HCT116 (cell line): ENCODE measurements at regions not wholly inside any gene's neighbourhood (a gene's known extent, or its start where the extent isn't known, plus 50 kb on each side); places are given as distances from the start of the nearest gene placed in this dataset.

ENCODE experiments used
- ATAC-seq: fragments of 200-7000 bp; cut with Tn5 transposase; 2 replicates; pipeline ENCODE4 v1.9.1; 2020; ENCODE audit warnings: mild to moderate bottlenecking, moderate library complexity
- BruUV-seq: library from RNA; stranded (reverse); fragments of 400-500 nt; replicated peaks from 2 replicates; lab custom pipeline; 2021; lab: Mats Ljungman, UMichigan
- CTCF ChIA-PET: fragments of 300-600 bp; sonication (Branson Sonifier 250); formaldehyde crosslinking; loops from one replicate; lab custom pipeline; 2021; ENCODE audit warnings: antibody characterized with exemption; lab: Charles Lee
- POLR2A ChIA-PET: fragments of 300-600, 350-600 bp; sonication (Branson Sonifier 250); formaldehyde crosslinking; loops from one replicate; lab custom pipeline; 2021; ENCODE audit warnings: antibody characterized with exemption; lab: Charles Lee
- RAD21 ChIA-PET, 2 experiments: fragments of 300-600 bp; sonication (Branson Sonifier 250); formaldehyde crosslinking; loops; one replicate each; lab custom pipeline; 2023; ENCODE audit warnings: low total read pairs in 2 of 2; ENCODE audit not compliant: uncharacterized antibody in 2 of 2, unreplicated experiment in 2 of 2, low non-redundant PET in 1 of 2; lab: Charles Lee
- DNase-seq: peaks from one replicate; pipeline ENCODE4 v3.0.0-alpha.2; 2010; ENCODE audit warnings: low read depth, low spot score
- H2AFZ ChIP-seq: fragments of 200-600 bp; shearing (Covaris generic), sonication (generic); 2 replicates; pipeline ENCODE4 v1.6.1; 2017; ENCODE audit warnings: low read depth, mixed run types, mixed read lengths, antibody characterized with exemption, low read length; ENCODE audit not compliant: poor library complexity, severe bottlenecking
- H3K27ac ChIP-seq: 2 replicates; pipeline ENCODE4 v1.5.1; 2012; ENCODE audit warnings: low read depth, low read length
- H3K27me3 ChIP-seq: fragments of 200-600 bp; sonication (generic); 2 replicates; pipeline ENCODE4 v1.6.1; 2016; ENCODE audit warnings: mixed run types, low read length, mixed read lengths; ENCODE audit not compliant: insufficient read depth
- H3K36me3 ChIP-seq, 2 experiments: fragments of 200-500 bp in 1 of 2; fragments of 200-600 bp in 1 of 2; sonication (Bioruptor generic) in 1 of 2; sonication (generic) in 1 of 2; 2 replicates each; pipeline versions ENCODE4 v1.5.1 to v1.6.1; 2014 to 2016; ENCODE audit warnings: low read length in 2 of 2, inconsistent platforms in 1 of 2, mixed read lengths in 1 of 2, mixed run types in 1 of 2; ENCODE audit not compliant: insufficient read depth in 2 of 2, control insufficient read depth in 1 of 2
- H3K4me1 ChIP-seq, 2 experiments: fragments of 200-600 bp in 1 of 2; sonication (generic) in 1 of 2; 2 replicates each; pipeline versions ENCODE4 v1.5.1 to v1.6.1; 2012 to 2017; ENCODE audit warnings: low read length in 2 of 2, inconsistent platforms in 1 of 2, mild to moderate bottlenecking in 1 of 2, mixed read lengths in 1 of 2, mixed run types in 1 of 2, moderate library complexity in 1 of 2; ENCODE audit not compliant: insufficient read depth in 2 of 2, control insufficient read depth in 1 of 2
- H3K4me2 ChIP-seq: fragments of 200-600 bp; sonication (generic); 2 replicates; pipeline ENCODE4 v1.6.1; 2017; ENCODE audit warnings: mixed run types, low read length, mixed read lengths
- H3K4me3 ChIP-seq, 2 experiments: fragments of 200-600 bp in 1 of 2; sonication (generic) in 1 of 2; replicated peaks in 1 of 2; 2 replicates each; pipeline ENCODE4 v1.5.1; 2011 to 2016; ENCODE audit warnings: low read length in 2 of 2, control low read depth in 1 of 2, low read depth in 1 of 2, mild to moderate bottlenecking in 1 of 2, mixed read lengths in 1 of 2, mixed run types in 1 of 2
- H3K79me2 ChIP-seq: fragments of 200-600 bp; sonication (generic); 2 replicates; pipeline ENCODE4 v1.6.1; 2017; ENCODE audit warnings: mild to moderate bottlenecking, mixed run types, low read length, moderate library complexity, mixed read lengths; ENCODE audit not compliant: insufficient read depth
- H3K9ac ChIP-seq: fragments of 200-600 bp; sonication (generic); 2 replicates; pipeline ENCODE4 v1.6.1; 2016; ENCODE audit warnings: low read length, mixed read lengths
- H3K9me2 ChIP-seq: fragments of 200-600 bp; sonication (generic), shearing (Covaris generic); 2 replicates; pipeline ENCODE4 v1.6.1; 2017; ENCODE audit warnings: mixed run types, mild to moderate bottlenecking, moderate library complexity; ENCODE audit not compliant: insufficient read depth
- H3K9me3 ChIP-seq, 2 experiments: fragments of 200-500 bp in 1 of 2; fragments of 200-600 bp in 1 of 2; sonication (Bioruptor generic) in 1 of 2; sonication (generic) in 1 of 2; 2 replicates each; pipeline ENCODE4 v1.6.1; 2014 to 2017; ENCODE audit warnings: low read length in 2 of 2, mixed read lengths in 2 of 2, inconsistent platforms in 1 of 2, low read depth in 1 of 2, mild to moderate bottlenecking in 1 of 2, mixed run types in 1 of 2, moderate library complexity in 1 of 2; ENCODE audit not compliant: control insufficient read depth in 1 of 2, insufficient read depth in 1 of 2
- H4K20me1 ChIP-seq: fragments of 200-600 bp; sonication (generic), shearing (Covaris generic); 2 replicates; pipeline ENCODE4 v1.6.1; 2017; ENCODE audit warnings: mixed run types, mild to moderate bottlenecking, moderate library complexity; ENCODE audit not compliant: insufficient read depth
- CBX3 ChIP-seq: IDR thresholded peaks from 2 replicates; pipeline ENCODE4 v1.6.1; 2012; ENCODE audit warnings: low read depth
- CEBPB ChIP-seq: IDR thresholded peaks from 2 replicates; pipeline ENCODE4 v1.6.1; 2012; ENCODE audit warnings: low read depth
- CTCF ChIP-seq, 3 experiments: fragments of 200-600 bp in 1 of 3; sonication (generic) in 1 of 3; IDR thresholded peaks in 2 of 3; conservative IDR thresholded peaks in 1 of 3; 2 replicates each; pipeline ENCODE4 v1.5.1; 2012 to 2017; ENCODE audit warnings: low read depth in 2 of 3, low read length in 2 of 3, antibody characterized with exemption in 1 of 3, borderline replicate concordance in 1 of 3, control low read depth in 1 of 3, mild to moderate bottlenecking in 1 of 3, mixed read lengths in 1 of 3, mixed run types in 1 of 3, moderate library complexity in 1 of 3; ENCODE audit not compliant: insufficient read depth in 1 of 3
- EGR1 ChIP-seq: IDR thresholded peaks from 2 replicates; pipeline ENCODE4 v1.6.1; 2012; ENCODE audit warnings: low read depth
- ELF1 ChIP-seq: IDR thresholded peaks from 2 replicates; pipeline ENCODE4 v1.6.1; 2012; ENCODE audit warnings: low read depth, borderline replicate concordance
- EZH2 ChIP-seq: fragments of 200-600 bp; sonication (generic); IDR thresholded peaks from 2 replicates; pipeline ENCODE4 v1.6.1; 2017; ENCODE audit warnings: antibody characterized with exemption, mixed run types
- EZH2phosphoT487 ChIP-seq: fragments of 200-600 bp; IDR thresholded peaks from 2 replicates; pipeline ENCODE4 v1.6.1; 2018; ENCODE audit warnings: antibody characterized with exemption, borderline replicate concordance
- FOSL1 ChIP-seq: IDR thresholded peaks from 2 replicates; pipeline ENCODE4 v1.6.1; 2012; ENCODE audit warnings: low read depth
- JUND ChIP-seq: IDR thresholded peaks from 2 replicates; pipeline ENCODE4 v1.6.1; 2012
- MAX ChIP-seq: IDR thresholded peaks from 2 replicates; pipeline ENCODE4 v1.6.1; 2012
- POLR2A ChIP-seq: IDR thresholded peaks from 2 replicates; pipeline ENCODE4 v1.7.0; 2011; ENCODE audit warnings: borderline replicate concordance; ENCODE audit not compliant: insufficient read depth, insufficient read length; ENCODE audit errors: extremely low read depth
- POLR2AphosphoS5 ChIP-seq: IDR thresholded peaks from 2 replicates; pipeline ENCODE4 v1.6.1; 2011; ENCODE audit warnings: mild to moderate bottlenecking, low read depth, low read length, moderate library complexity
- RAD21 ChIP-seq: IDR thresholded peaks from 2 replicates; pipeline ENCODE4 v1.6.1; 2012; ENCODE audit warnings: low read depth, mild to moderate bottlenecking
- REST ChIP-seq: IDR thresholded peaks from 2 replicates; pipeline ENCODE4 v1.6.1; 2012; ENCODE audit warnings: low read depth
- SIN3A ChIP-seq: IDR thresholded peaks from 2 replicates; pipeline ENCODE4 v1.6.1; 2012; ENCODE audit warnings: low read depth
- SRF ChIP-seq: IDR thresholded peaks from 2 replicates; pipeline ENCODE4 v1.6.1; 2012; ENCODE audit warnings: low read depth
- TCF7L2 ChIP-seq: IDR thresholded peaks from 2 replicates; pipeline ENCODE4 v1.7.0; 2011; ENCODE audit warnings: borderline replicate concordance, inconsistent platforms; ENCODE audit not compliant: insufficient read depth, insufficient read length; ENCODE audit errors: extremely low read depth
- YY1 ChIP-seq: IDR thresholded peaks from 2 replicates; pipeline ENCODE4 v1.6.1; 2011; ENCODE audit warnings: low read length, low read depth, moderate library complexity, mild to moderate bottlenecking; ENCODE audit not compliant: insufficient replicate concordance; ENCODE audit errors: extremely low read depth
- ZBTB33 ChIP-seq: IDR thresholded peaks from 2 replicates; pipeline ENCODE4 v1.6.1; 2011; ENCODE audit warnings: mild to moderate bottlenecking, low read length, moderate library complexity; ENCODE audit not compliant: insufficient replicate concordance; ENCODE audit errors: extremely low read depth
- ZFX ChIP-seq: fragments of 450-650 bp; IDR thresholded peaks from 2 replicates; pipeline ENCODE4 v1.6.1; 2017
- intact Hi-C: fragments of 100-400 bp; cut with micrococcal nuclease; formaldehyde crosslinking; loops from 2 replicates; pipeline ENCODE4 v1.10.0; 2022

- BruUV-seq: no TSS peak
- H3K27me3 ChIP-seq: 0 out of 2 replicates have a peak, but pooled peaks cover under 1% of the 10 kb centered on the region
- no peak for DNase-seq
- H3K9me3 ChIP-seq: no peaks in the 10 kb centered on the region
- H3K4me2 ChIP-seq: no peak overlapping the region
- no peaks in the 10 kb centered on the region for H3K9me2 ChIP-seq
- H2AFZ ChIP-seq: no peak overlapping the region
- no peak overlapping the region for H3K27ac ChIP-seq
- ChIA-PET CTCF (no interaction called here), POLR2A (no interaction called here)
- H4K20me1 ChIP-seq: no peaks in the 10 kb centered on the region
- H3K9ac ChIP-seq: no peak overlapping the region
- no peak for TF ChIP-seq ZFX
- no peak for TF ChIP-seq POLR2AphosphoS5
- TF ChIP-seq JUND: no peak
- no peak for TF ChIP-seq CBX3
- TF ChIP-seq CTCF (IDR thresholded peaks at IDR 0.05 in 2 of 3, conservative IDR thresholded peaks at IDR 0.05 in 1 of 3; ENCODE audit: borderline replicate concordance in 1 of 3, insufficient read depth in 1 of 3, low read depth in 2 of 3, low read length in 2 of 3): no peak
- no peak for TF ChIP-seq YY1
- no peak for TF ChIP-seq ELF1
- TF ChIP-seq EGR1: no peak
- no peak for TF ChIP-seq CEBPB
- no peak for TF ChIP-seq SIN3A
- no peak for TF ChIP-seq FOSL1
- TF ChIP-seq TCF7L2: no peak
- no peak for TF ChIP-seq REST
- TF ChIP-seq MAX: no peak
- TF ChIP-seq ZBTB33: no peak
- TF ChIP-seq EZH2phosphoT487: no peak
- no peak for TF ChIP-seq POLR2A
- no peak for TF ChIP-seq SRF
- TF ChIP-seq EZH2: no peak
- no peak for TF ChIP-seq RAD21
- TF ChIP-seq, all 23 proteins: peak for 0
- no peak for ATAC-seq
- intact Hi-C loops: loop anchor here (10.0 kb wide), 1 partner anchor 165 kb away; the partner anchor contains the start of gene OLFM1
- RAD21 ChIA-PET: no interaction called here
- Histone ChIP-seq H3K79me2 (no peaks in the 10 kb centered on the region), H3K36me3 (no peaks in the 10 kb centered on the region), H3K4me3 (no peak overlapping the region), H3K4me1 (peaks cover 9 to 29% of the 10 kb centered on the region in 2 experiments; a peak in 3 of 4 replicates)
Measured at GRCh38 chr9:135249711-135250110, 162.2 kb downstream of the OLFM1 start.
